GM21786 (cell line): ENCODE measurements at regions not wholly inside any gene's neighbourhood (a gene's known extent, or its start where the extent isn't known, plus 50 kb on each side); places are given as distances from the start of the nearest gene placed in this dataset.
"Not testable (repeated sequence)": the region's sequence is repeated elsewhere in the genome, so short reads cannot be mapped to it uniquely, and the experiment has no call there.

Source experiments
- ATAC-seq: cut with Tn5 transposase; IDR thresholded peaks from one replicate; pipeline ENCODE4 v1.9.1; 2021; ENCODE audit not compliant: unreplicated experiment

DNA sequence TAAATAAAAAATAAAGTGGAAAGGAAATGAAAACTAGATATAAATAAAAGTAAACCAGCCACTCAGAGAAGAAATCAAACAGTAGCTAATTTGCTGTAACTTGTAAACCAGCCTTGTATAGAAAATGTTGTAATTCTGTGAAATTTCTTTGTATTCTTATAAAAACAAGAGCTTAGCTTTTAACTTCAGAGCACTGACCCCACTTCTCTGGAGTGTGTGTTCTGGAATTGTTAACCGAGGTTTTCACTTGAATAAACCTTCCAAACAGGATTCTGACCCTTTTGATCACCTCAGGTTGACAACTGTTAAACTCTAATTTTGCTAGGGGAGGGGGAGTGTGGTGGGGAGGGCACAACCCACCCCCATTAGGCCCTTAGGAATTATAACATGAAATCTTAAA is 151.9 kb upstream of the TRIM24 start:
- no peak for ATAC-seq

DNA sequence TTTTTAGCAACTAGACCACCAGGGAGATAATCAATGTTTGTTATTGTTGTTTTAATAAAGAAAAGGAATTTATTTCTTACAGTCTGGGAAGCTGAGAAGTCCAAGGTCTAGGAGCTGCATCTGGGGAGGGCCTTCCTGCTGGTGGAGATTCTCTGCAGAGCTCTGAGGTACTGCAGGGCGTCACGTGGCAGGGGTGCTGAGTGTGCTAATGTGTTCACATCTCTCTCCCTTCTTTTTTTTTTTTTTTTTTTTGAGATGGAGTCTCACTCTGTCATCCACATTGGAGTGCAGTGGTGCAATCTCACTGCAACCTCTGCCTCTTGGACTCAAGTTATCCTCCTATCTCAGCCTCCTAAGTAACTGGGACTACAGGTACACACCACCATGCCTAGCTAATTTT is 150.9 kb upstream of the TRIM24 start:
- no peak for ATAC-seq

DNA sequence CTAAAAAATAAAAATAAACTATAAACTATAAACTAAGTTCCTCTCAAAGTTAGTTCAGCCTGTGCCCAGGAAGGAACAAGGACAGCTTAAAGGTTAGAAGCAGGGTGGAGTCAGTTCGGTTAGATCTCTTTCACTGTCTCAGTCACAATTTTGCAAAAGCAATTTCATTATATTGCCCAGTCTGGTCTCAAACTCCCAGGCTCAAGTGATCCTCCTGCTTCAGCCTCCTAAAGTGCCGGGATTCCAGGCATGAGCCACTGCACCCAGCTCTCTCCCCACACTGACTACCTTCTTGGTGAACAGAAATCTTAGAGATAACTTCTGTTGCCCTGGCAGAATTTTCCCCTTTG is 146.3 kb upstream of the TRIM24 start:
- ATAC-seq: no peak

DNA sequence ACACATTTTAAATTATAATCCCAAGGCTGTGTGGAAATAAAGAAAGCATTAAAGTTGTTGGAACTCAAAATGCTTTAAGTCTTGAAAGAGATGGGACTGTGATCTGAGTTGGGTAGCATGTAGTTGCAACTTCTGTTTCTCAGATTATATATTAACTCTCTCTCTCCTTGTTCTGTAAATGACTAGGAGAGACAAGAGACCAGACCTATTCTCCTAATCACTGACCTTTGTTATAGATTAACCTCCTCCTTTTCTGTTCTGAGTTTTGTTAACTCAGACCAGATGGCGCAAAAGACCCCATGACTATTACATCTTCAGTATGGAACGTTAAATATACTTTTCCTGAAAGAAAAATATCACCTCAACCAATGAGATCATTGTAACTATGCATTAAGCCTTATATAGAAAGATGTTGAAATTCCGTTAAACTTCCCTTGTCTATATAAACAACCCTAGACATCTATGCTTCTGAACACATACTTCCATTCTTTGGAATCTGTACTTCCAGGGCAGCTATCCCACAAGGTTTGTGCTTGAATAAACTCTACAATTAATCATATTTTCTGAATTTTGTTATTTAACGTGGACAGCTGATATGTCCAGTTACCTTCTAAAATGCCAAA is 143.5 kb upstream of the TRIM24 start:
- ATAC-seq: peak; percentile 99

DNA sequence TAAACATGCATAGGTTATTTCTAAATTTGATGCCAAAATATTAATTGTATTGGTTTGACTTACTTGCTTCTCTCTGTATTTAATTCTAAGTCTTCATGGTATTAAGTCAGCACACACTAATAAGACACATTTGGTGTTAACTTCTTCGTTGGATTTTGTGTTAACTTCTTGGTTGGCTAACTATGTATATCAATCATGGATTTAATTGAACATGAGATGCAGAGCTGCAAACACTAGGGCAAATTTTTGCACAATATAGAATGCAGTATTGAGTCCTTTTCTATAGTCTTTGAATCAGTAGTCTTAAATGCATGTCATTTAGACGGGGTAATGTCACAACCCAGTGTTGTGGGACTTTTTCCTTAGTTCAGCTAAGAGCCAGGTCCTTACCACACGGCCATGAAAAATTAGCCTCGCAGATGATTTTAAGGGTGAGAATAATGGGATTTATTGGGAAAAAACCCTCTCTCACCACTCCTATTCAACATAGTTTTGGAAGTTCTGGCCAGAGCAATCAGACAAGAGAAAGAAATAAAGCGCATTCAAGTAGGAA is 142.9 kb upstream of the TRIM24 start:
- ATAC-seq: no peak

DNA sequence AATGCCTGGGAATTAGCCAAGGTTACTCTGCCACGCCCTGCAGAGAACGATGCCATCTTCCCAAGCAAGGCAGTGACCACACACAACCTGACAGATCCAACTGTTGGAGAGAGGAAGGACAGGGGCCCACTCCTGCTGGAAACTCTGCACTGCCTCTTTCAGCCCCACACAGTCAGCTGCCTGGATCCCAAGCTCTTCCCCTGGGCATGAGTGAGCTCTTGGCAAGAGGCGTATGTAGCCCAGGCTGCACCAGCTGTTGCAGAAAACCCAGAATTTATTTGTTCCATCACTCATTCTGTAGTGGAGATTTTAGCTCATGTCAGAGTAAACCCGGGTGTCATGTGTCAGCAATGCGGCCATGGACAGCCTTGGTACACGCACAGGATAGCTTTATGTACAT is 135.1 kb upstream of the TRIM24 start:
- no peak for ATAC-seq

DNA sequence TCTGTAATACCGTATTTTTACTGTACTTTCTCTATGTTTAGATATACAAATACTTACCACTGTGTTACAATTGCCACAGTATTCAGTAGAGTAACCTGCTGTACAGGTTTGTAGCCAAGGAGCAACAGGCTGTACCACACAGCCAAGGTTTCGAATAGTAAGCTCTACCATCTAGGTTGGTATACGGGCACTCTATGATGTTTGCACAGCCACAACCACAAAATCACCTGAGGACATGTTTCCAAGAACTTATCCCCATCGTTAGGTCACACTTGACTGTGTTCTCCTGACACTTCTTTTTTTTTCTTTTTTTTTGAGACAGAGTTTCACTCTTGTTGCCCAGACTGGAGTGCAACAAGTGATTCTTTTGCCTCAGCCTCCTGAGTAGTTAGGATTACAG is 134.6 kb upstream of the TRIM24 start:
- no peak for ATAC-seq

DNA sequence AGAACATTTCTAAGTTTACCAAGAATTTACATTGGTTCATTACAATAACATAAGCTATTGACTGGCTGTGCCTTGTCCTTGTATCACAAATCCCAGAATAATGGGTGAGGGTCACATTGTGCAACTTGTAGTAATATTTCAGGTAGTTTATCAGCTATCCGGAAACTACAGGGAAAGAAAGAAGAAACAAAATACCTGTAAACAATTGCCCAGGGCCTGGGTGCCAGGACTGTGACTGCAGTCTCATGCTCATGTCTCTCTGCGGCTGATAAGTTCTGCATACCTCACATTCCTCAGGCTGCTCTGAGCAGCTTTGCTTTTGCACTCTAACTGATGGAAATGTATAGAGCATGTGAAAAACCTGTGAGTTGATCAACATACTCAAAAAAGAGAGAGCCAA is 131.8 kb upstream of the TRIM24 start:
- no peak for ATAC-seq

DNA sequence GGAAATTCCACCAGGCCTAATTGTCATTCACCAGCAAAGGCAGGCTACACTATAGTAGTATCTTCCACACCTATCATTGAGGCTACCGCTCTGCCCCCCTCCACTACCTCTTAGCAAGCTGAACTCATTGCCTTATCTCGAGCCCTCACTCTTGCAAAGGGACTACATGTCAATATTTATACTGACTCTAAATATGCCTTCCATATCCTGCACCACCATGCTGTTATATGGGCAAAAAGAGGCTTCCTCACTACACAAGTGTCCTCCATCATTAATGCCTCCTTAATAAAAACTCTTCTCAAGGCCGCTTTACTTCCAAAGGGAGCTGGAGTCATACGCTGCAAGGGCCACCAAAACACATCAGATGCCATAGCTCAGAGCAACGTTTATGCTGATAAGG is 127.2 kb upstream of the TRIM24 start:
- not testable (repeated sequence) for ATAC-seq

DNA sequence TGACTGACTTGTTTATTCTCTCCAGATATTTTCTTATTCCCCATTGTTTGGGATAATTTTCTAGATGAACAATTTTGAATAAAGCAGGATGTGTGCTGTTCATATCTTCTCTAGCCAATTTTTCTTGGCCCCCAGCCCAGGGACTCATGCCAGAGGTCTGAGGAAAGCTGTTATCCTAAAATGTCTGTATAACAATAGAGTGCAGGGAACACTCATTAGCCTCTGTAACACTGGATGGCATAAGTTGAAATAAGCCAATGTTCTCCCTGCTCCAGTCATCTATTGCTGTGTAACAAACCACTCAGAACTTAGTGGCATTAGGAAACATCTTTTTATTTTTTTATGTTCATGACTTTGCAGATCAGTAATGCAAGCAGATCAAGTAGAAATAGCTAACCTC is 121.7 kb upstream of the TRIM24 start:
- no peak for ATAC-seq

DNA sequence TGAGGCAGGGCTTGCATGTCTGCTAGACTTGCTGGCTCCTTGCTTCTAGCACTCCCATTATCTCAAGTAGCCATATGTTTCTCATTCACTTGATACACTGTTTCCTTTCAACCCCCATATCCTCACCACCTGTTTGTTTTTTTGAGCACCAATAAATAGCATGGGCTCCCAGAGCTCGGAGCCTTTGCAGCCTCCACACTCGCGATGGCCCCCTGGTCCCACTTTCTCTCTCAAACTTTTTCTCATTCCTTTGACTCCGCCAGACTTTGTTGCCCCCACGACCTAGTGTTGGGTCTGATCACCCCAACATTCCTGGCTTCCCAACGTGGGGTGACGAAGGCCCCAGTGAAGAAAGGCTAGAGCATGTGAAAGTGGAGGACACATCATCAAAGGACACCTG is 120.8 kb upstream of the TRIM24 start:
- ATAC-seq: not testable (repeated sequence)

DNA sequence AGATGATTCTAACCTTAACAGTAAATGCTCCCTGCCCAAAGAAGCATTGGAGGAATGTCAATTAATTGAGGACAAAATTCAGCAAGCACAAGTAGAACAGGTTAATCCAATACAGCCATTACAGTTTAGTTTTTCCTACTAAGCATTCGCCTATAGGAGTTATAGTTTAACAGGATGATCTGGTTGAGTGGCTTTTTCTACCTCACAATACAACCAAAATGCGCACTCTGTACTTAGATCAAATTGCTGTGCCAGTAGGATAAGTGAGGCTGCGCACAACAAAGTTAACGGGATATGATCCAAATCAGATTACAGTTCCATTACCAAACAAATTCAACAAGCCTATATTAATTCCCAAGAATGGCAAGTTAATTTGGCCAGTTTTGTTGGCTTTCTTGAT is 117.1 kb upstream of the TRIM24 start:
- ATAC-seq: no peak

DNA sequence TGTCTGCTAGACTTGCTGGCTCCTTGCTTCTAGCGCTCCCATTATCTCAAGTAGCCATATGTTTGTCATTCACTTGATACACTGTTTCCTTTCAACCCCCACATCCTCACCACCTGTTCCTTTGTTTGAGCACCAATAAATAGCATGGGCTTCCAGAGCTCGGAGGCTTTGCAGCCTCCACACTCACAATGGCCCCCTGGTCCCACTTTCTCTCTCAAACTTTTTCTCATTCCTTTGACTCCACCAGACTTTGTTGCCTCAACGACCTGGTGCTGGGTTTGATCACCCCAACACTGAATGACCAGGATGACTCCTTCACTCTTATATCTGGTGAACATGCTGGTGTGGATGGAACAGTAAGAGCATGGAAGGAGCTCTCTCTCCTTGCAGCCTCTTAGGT is 114.5 kb upstream of the TRIM24 start:
- no peak for ATAC-seq

DNA sequence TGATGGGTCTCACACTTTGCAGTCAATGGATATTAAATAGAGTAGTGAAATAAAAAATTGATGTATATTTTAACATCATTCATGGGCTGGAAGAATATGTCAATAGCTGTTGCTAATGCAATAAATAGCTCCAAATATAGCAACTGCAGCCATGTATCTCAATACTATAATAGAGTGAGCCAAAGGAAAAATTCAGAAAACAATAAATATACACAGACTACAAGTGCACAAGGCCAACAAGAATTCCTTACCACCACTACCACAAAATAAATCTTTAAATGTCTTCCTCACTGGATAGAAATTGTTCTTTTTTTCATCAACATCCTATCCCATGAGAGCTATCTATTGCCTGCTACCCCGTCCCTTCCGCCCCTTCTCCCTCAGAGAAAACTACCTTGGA is 113.1 kb upstream of the TRIM24 start:
- ATAC-seq: no peak

DNA sequence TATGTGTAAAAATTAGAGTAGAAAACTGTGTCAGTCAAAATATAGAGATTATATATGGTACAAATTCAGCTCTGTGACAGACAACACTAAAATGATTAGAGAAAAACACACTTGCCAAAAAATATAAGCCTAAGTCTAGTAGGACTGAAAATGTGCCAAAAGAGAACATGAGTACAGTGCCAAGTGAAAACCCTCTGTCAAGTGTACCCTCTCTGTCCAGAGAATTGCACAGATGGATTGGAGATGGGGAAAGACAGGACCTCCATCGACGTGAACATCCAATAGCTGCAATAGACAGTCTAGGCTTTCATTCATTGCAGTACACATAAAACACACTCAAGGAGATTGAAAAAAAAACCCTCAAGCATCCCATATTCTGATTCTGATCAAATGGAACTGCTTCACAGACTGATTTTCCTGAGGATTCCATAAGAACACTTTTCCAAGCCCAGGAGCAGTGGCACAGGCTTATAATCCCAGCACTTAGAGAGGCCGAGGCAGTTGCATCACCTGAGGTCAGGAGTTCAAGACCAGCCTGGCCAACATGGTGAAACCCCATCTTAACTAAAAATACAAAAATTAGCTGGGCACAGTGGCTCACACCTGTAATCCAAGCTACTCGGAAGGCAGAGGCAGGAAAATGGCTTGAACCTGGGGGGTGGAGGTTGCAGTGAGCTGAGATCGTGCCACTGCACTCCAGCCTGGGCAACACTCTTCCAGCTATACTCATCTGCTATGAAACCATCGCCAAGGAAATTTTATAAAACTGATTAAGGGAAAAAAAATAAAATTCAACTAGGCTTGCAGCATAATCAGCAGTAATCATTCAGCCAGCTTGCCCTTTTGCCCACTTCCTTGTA is 110.0 kb upstream of the TRIM24 start:
- no peak for ATAC-seq

DNA sequence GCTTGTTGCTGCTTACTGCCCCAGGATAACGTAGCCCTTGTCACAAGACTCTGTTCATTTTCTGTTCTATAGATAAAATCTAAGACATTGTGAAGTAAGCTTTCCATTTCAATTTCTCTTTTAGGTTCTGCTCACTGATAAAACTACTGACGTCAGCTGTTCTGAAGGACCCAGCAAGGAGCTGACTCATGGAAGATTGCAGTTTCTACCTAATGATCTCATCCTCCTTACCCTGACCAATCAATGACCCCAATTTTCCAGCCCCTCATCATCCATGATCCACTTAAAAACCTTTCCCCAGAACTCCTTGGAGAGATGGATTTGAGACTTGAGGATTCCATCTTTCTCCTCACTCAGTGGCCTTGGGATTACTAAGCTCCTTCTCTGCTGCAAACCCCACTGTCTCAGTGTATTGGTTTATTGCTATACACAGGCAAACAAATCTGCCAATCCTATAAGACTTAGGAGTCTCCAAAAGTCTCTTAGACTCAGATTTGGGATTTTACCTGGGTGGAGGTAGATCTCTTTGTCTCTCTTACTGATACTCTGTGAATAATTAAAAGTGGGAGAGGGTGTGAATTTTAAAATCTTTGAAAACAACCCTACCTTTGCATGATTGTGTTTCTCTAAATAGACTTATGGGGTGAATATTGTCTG is 109.2 kb upstream of the TRIM24 start:
- ATAC-seq: no peak

DNA sequence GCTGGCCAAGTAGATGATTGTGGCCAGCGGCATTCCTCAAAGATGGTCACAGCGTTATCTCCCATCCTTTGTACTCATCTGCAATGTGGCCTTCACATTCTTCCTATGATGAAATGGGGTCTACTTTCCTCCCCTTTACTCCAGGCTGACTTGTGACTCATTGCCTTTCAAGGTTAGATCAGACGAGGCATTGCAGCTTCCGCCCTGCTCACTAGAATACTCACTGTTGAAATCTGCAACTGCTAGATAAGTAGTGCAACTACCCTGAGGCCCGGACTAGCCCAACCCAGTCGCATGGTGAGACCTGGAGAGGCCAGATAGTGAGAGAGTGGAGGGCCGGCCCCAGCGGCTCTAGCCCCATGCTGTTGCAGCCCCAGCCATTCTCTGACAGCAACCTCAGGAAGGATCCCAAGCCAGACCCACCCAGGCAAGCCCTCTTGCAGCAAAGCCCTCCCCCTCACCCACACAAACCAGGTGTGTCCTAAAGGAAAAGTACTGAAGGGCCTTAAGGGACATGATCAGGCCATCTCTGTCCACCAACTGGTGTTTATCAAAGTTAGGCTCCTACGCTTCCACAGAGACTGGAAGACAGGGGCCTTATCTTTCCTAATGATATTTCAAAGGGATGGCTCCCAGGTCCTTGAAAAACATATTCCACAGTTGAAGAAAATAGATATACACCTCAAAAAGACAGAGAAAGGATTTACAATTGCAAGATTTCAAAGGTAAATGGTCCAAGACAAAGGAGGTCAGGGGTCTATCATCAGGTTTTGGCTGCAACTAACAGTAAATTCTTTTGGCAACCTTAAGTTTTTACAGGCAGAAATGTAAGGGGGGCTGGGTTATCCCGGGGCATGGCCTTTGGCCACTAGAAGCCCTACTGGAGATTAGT is 107.2 kb upstream of the TRIM24 start:
- ATAC-seq: no peak

DNA sequence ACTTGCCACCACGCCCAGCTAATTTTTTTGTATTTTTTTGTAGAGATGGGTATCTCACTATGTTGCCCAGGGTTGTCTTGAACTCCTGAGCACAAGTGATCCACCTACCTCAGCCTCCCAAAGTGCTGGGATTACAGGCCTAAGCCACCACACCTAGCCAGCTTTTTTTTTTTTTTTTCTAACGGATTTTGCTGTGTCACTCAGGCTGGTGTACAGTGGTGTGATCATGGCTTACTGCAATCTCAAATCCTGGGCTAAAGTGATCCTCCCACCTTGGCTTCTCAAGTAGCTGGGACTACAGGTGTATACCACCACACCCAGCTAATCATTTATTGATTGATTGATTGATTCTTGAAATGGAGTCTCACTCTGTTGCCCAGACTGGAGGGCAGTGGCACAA is 106.0 kb upstream of the TRIM24 start:
- no peak for ATAC-seq

DNA sequence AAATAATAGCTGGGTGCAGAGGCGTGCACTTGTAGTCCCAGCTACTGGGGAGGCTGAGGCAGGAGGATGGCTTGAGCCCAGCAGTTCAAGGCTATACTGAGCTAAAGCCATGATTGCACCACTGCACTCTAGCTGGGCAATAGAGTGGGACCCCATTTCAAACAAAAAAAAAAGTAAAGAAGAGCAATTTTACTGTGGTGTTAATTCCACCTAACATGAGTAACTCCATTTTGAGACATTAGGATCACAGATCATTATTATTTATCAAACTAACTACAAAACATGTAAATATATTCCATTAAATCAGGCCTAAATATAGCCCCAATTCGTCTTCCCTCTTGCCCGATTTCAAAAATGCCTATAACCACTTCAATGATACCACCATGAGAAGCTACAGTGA is 104.8 kb upstream of the TRIM24 start:
- no peak for ATAC-seq

DNA sequence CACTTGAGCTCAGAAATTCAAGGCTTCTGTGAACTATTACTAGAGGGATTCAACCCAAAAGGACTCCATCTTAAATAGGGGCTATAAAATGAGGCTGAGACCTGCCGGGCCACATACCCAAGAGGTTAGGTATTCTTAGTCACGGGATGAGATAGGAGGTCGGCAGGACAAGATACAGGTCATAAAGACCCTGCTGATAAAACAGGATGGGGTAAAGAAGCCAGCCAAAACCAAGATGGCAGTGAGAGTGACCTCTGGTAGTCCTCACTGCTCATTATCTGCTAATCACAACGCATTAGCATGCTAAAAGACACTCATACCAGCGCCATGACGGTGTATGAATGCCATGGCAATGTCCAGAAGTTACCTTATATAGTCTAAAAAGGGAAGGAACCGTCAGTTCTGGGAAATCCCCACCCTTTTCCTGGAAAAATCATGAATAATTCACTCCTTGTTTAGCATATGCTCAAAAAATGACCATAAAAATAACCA is 101.2 kb upstream of the TRIM24 start:
- no peak for ATAC-seq
